ENCODE measurements at regions not wholly inside any gene's neighbourhood (a gene's known extent, or its start where the extent isn't known, plus 50 kb on each side); places are given as distances from the start of the nearest gene placed in this dataset.

DNA sequence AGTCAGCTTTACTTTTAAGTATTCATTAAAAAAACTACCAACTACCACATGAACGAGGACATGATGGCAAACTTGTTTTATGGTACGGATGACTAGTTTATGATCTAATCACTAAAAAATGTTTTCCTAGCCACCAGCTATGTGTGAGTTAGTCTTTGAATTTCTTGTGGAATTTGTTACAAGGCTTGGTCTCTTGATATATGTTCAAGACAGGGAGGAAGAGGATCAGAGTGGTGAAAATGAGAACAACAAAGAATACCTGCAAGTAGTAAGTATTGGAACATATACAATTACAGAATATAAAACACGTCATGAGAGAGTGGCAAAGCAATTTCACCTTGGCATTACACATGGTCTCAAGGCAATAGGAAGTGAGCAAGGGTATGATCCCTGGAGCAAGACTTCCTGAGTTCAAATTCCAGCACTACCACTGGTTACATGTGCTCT lies 548.6 kb upstream of the TLE4 start:
- no peak for TF ChIP-seq POLR2A (IDR thresholded peaks at IDR 0.05)
- no peak for TF ChIP-seq CTCF (IDR thresholded peaks at IDR 0.05)
- no peak for TF ChIP-seq POLR2AphosphoS5 (IDR thresholded peaks at IDR 0.05)
- DNase-seq (ENCODE audit: low spot score in 2 of 2) = no peak
- no peaks in the 10 kb centered on the region for H3K36me3 ChIP-seq
- H3K4me3 ChIP-seq = no peak overlapping the region
- intact Hi-C loops (cut with DNase I; ENCODE audit: low total_unique reads) = no loop called here
- H3K27me3 ChIP-seq = no peaks in the 10 kb centered on the region
- H3K27ac ChIP-seq = no peak overlapping the region
- H3K4me1 ChIP-seq = no peaks in the 10 kb centered on the region
- H3K9me3 ChIP-seq = peaks cover 0 to 6% of the 10 kb centered on the region in 2 donors

GRCh38 chr9:79026316-79026715 lies 545.4 kb upstream of the TLE4 start:
- no peak for TF ChIP-seq CTCF (IDR thresholded peaks at IDR 0.05)
- no peak overlapping the region for H3K4me3 ChIP-seq
- intact Hi-C loops (cut with DNase I; ENCODE audit: low total_unique reads) = no loop called here
- no peaks in the 10 kb centered on the region for H3K27me3 ChIP-seq
- no peak for DNase-seq (ENCODE audit: low spot score in 2 of 2)
- peaks cover 0 to 3% of the 10 kb centered on the region in 2 donors for H3K9me3 ChIP-seq
- no peak overlapping the region for H3K27ac ChIP-seq
- no peaks in the 10 kb centered on the region for H3K4me1 ChIP-seq
- no peaks in the 10 kb centered on the region for H3K36me3 ChIP-seq

DNA sequence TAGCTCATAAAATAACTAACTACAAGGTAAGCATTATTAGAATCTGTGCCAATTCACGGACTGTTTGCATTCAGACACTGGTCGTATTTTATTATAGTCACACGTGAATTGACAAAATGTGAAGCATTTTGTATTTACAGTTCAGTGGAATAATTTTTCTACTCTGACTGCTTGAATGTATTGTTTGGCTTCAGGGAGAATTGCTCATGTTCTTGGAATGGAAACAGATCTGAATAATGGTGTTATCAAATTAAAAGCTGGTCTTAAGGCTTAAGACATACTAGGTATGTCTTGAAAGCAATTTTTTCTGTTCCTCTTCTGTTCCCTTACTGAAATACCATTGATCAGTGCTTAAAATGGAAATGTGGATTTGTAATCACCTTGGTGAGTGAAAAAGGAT lies 543.7 kb upstream of the TLE4 start:
- H3K4me1 ChIP-seq = no peaks in the 10 kb centered on the region
- DNase-seq (ENCODE audit: low spot score in 2 of 2) = no peak
- H3K9me3 ChIP-seq = peaks cover 3% of the 10 kb centered on the region in 2 donors
- H3K27me3 ChIP-seq = no peaks in the 10 kb centered on the region
- no peak for TF ChIP-seq CTCF (IDR thresholded peaks at IDR 0.05)
- no peak for TF ChIP-seq POLR2AphosphoS5 (IDR thresholded peaks at IDR 0.05)
- no peak for TF ChIP-seq POLR2A (IDR thresholded peaks at IDR 0.05)
- intact Hi-C loops (cut with DNase I; ENCODE audit: low total_unique reads) = no loop called here
- no peak overlapping the region for H3K4me3 ChIP-seq
- H3K36me3 ChIP-seq = no peaks in the 10 kb centered on the region
- H3K27ac ChIP-seq = no peak overlapping the region

DNA sequence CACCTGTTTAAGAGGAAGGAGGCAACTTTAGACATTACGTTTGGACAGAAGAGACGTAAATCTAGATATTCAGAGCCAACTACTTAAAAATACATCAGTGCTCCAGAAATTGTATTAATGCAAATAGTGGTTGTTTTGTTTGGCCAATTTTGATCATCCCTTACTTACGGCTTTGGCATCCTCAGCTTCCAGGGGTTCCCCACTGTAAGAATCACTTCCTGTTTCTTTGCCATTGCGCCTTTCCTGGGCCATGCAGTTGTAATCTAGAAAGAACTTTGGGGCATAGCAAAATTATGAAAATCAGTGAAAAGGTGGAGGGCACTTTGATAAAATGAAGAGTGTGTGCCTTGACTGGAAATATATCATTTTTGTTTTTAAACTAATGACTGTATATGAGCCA lies 537.2 kb upstream of the TLE4 start:
- H3K4me1 ChIP-seq = no peaks in the 10 kb centered on the region
- no peaks in the 10 kb centered on the region for H3K27me3 ChIP-seq
- no peak overlapping the region for H3K4me3 ChIP-seq
- no peaks in the 10 kb centered on the region for H3K36me3 ChIP-seq
- peaks cover 10% of the 10 kb centered on the region in 2 donors for H3K9me3 ChIP-seq
- intact Hi-C loops (cut with DNase I; ENCODE audit: low total_unique reads) = no loop called here
- TF ChIP-seq POLR2AphosphoS5 (IDR thresholded peaks at IDR 0.05) (no peak), POLR2A (IDR thresholded peaks at IDR 0.05) (no peak), CTCF (IDR thresholded peaks at IDR 0.05) (no peak)
- no peak overlapping the region for H3K27ac ChIP-seq
- no peak for DNase-seq (ENCODE audit: low spot score in 2 of 2)

- H3K27me3 ChIP-seq = no peaks in the 10 kb centered on the region
- H3K36me3 ChIP-seq = no peaks in the 10 kb centered on the region
- no peak overlapping the region for H3K4me3 ChIP-seq
- DNase-seq (ENCODE audit: low spot score in 2 of 2) = no peak
- H3K9me3 ChIP-seq = peaks cover 10% of the 10 kb centered on the region in 2 donors
- no peaks in the 10 kb centered on the region for H3K4me1 ChIP-seq
- no peak for TF ChIP-seq POLR2A (IDR thresholded peaks at IDR 0.05)
- no peak for TF ChIP-seq CTCF (IDR thresholded peaks at IDR 0.05)
- no peak for TF ChIP-seq POLR2AphosphoS5 (IDR thresholded peaks at IDR 0.05)
- intact Hi-C loops (cut with DNase I; ENCODE audit: low total_unique reads) = no loop called here
- no peak overlapping the region for H3K27ac ChIP-seq
Observed at GRCh38 chr9:79037338-79037737, 534.4 kb upstream of the TLE4 start.

Measured in breast epithelium (tissue), 4 donors.